GM12875 (cell line): ENCODE measurements at regions not wholly inside any gene's neighbourhood (a gene's known extent, or its start where the extent isn't known, plus 50 kb on each side); places are given as distances from the start of the nearest gene placed in this dataset.

Source experiments
- H3K4me3 ChIP-seq: one replicate; pipeline ENCODE4 v1.5.1; 2011; ENCODE audit warnings: low read depth, low read length, control low read depth
- CTCF ChIP-seq: IDR thresholded peaks from 2 replicates; pipeline ENCODE4 v1.5.1; 2011; ENCODE audit warnings: low read depth, mild to moderate bottlenecking, control low read depth, inconsistent platforms, low read length, moderate library complexity, borderline replicate concordance; ENCODE audit not compliant: insufficient read depth

GRCh38 chr14:87434011-87434410 lies 559.0 kb downstream of the GALC start:
- TF ChIP-seq CTCF = no peak
- no peak overlapping the region for H3K4me3 ChIP-seq

- H3K4me3 ChIP-seq = no peak overlapping the region
- no peak for TF ChIP-seq CTCF
Measured at GRCh38 chr14:87432698-87433097, 560.3 kb downstream of the GALC start.

GRCh38 chr14:87430810-87431209 lies 562.2 kb downstream of the GALC start:
- H3K4me3 ChIP-seq = no peak overlapping the region
- TF ChIP-seq CTCF = no peak

GRCh38 chr14:87430214-87430613 lies 562.8 kb downstream of the GALC start:
- no peak for TF ChIP-seq CTCF
- no peak overlapping the region for H3K4me3 ChIP-seq

GRCh38 chr14:87419925-87420324 lies 573.1 kb downstream of the GALC start:
- no peak for TF ChIP-seq CTCF
- no peak overlapping the region for H3K4me3 ChIP-seq

GRCh38 chr14:87411370-87411769 lies 581.6 kb downstream of the GALC start:
- H3K4me3 ChIP-seq = no peak overlapping the region
- TF ChIP-seq CTCF = no peak

GRCh38 chr14:87409393-87409792 lies 583.6 kb downstream of the GALC start:
- H3K4me3 ChIP-seq = no peak overlapping the region
- TF ChIP-seq CTCF = no peak
